ENCODE measurements at regions not wholly inside any gene's neighbourhood (a gene's known extent, or its start where the extent isn't known, plus 50 kb on each side); places are given as distances from the start of the nearest gene placed in this dataset.

- no TSS peak for BruUV-seq (replicated peaks)
- intact Hi-C loops (cut with micrococcal nuclease; ENCODE audit: unreplicated experiment) = no loop called here
Measured at GRCh38 chr16:47946092-47946491, 209.7 kb downstream of the ABCC12 start.

GRCh38 chr16:47944589-47944988, 211.2 kb downstream of the ABCC12 start:
- CTCF ChIA-PET (ENCODE audit: unreplicated experiment) = no interaction called here
- TF ChIP-seq, protein P1, sequence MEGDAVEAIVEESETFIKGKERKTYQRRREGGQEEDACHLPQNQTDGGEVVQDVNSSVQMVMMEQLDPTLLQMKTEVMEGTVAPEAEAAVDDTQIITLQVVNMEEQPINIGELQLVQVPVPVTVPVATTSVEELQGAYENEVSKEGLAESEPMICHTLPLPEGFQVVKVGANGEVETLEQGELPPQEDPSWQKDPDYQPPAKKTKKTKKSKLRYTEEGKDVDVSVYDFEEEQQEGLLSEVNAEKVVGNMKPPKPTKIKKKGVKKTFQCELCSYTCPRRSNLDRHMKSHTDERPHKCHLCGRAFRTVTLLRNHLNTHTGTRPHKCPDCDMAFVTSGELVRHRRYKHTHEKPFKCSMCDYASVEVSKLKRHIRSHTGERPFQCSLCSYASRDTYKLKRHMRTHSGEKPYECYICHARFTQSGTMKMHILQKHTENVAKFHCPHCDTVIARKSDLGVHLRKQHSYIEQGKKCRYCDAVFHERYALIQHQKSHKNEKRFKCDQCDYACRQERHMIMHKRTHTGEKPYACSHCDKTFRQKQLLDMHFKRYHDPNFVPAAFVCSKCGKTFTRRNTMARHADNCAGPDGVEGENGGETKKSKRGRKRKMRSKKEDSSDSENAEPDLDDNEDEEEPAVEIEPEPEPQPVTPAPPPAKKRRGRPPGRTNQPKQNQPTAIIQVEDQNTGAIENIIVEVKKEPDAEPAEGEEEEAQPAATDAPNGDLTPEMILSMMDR (conservative IDR thresholded peaks at IDR 0.05; ENCODE audit: low read length) = no peak
- TF ChIP-seq EZH2phosphoT487 (IDR thresholded peaks at IDR 0.05; ENCODE audit: borderline replicate concordance, low read depth, low read length) = no peak
- no peaks in the 10 kb centered on the region for H3K36me3 ChIP-seq (ENCODE audit: insufficient read depth, low read length)
- H3K4me2 ChIP-seq (ENCODE audit: low read length) = no peak overlapping the region
- H3K4me3 ChIP-seq (ENCODE audit: low read depth, low read length, poor library complexity, severe bottlenecking) = no peak overlapping the region
- H3K27ac ChIP-seq (ENCODE audit: low read depth, low read length, poor library complexity, severe bottlenecking) = no peak overlapping the region
- POLR2A ChIA-PET = no interaction called here
- H2AFZ ChIP-seq (ENCODE audit: low read length) = no peak overlapping the region
- DNase-seq (ENCODE audit: low spot score) = no peak
- BruUV-seq (replicated peaks) = no TSS peak
- no peaks in the 10 kb centered on the region for H3K79me2 ChIP-seq (ENCODE audit: insufficient read depth, low read depth, low read length)
- no peaks in the 10 kb centered on the region for H3K9me3 ChIP-seq (ENCODE audit: low read length)
- H3K4me1 ChIP-seq (ENCODE audit: insufficient read depth, low read length, poor library complexity, severe bottlenecking) = no peaks in the 10 kb centered on the region
- no peaks in the 10 kb centered on the region for H4K20me1 ChIP-seq (ENCODE audit: insufficient read depth, low read length)
- H3K9me2 ChIP-seq (ENCODE audit: insufficient read depth, low read length) = no peaks in the 10 kb centered on the region
- intact Hi-C loops (cut with micrococcal nuclease; ENCODE audit: unreplicated experiment) = no loop called here

More at GRCh38 chr16:47946092-47946491, 209.7 kb downstream of the ABCC12 start:
- no peaks in the 10 kb centered on the region for H3K36me3 ChIP-seq (ENCODE audit: insufficient read depth, low read length)
- no peaks in the 10 kb centered on the region for H4K20me1 ChIP-seq (ENCODE audit: insufficient read depth, low read length)
- no peak overlapping the region for H3K27ac ChIP-seq (ENCODE audit: low read depth, low read length, poor library complexity, severe bottlenecking)
- ChIA-PET POLR2A (no interaction called here), CTCF (ENCODE audit: unreplicated experiment) (no interaction called here)
- no peak overlapping the region for H3K4me2 ChIP-seq (ENCODE audit: low read length)
- no peak overlapping the region for H2AFZ ChIP-seq (ENCODE audit: low read length)
- DNase-seq (ENCODE audit: low spot score) = no peak
- no peaks in the 10 kb centered on the region for H3K79me2 ChIP-seq (ENCODE audit: insufficient read depth, low read depth, low read length)
- no peaks in the 10 kb centered on the region for H3K4me1 ChIP-seq (ENCODE audit: insufficient read depth, low read length, poor library complexity, severe bottlenecking)
- no peaks in the 10 kb centered on the region for H3K9me2 ChIP-seq (ENCODE audit: insufficient read depth, low read length)
- H3K4me3 ChIP-seq (ENCODE audit: low read depth, low read length, poor library complexity, severe bottlenecking) = no peak overlapping the region
- no peak for TF ChIP-seq EZH2phosphoT487 (IDR thresholded peaks at IDR 0.05; ENCODE audit: borderline replicate concordance, low read depth, low read length)
- no peaks in the 10 kb centered on the region for H3K9me3 ChIP-seq (ENCODE audit: low read length)

DNA sequence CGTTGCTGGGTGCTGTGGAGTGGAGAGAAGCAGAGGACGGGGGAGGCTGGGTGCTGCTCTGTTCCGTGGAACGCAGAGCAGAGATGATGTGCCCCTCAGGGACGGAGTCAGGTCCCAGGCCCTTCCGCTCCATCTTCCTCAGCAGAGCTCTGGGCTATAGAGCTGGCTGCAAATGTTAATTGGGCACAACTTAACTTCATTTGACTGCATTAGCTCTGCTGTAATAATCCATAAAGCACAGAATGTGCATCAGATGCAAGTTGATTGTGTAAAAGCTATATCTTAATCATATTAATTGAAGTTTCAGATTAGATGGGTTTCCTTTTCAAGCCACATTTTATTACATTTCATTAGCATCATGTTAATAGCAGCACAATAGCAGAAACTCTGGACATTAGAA, 212.6 kb downstream of the ABCC12 start:
- no TSS peak for BruUV-seq (replicated peaks)
- CTCF ChIA-PET (ENCODE audit: unreplicated experiment) = no interaction called here

More for the DNA sequence above, 212.6 kb downstream of the ABCC12 start:
- H3K9me2 ChIP-seq (ENCODE audit: insufficient read depth, low read length) = no peaks in the 10 kb centered on the region
- intact Hi-C loops (cut with micrococcal nuclease; ENCODE audit: unreplicated experiment) = no loop called here
- DNase-seq (ENCODE audit: low spot score) = no peak
- H2AFZ ChIP-seq (ENCODE audit: low read length) = no peak overlapping the region
- no peak overlapping the region for H3K4me2 ChIP-seq (ENCODE audit: low read length)
- H3K4me1 ChIP-seq (ENCODE audit: insufficient read depth, low read length, poor library complexity, severe bottlenecking) = no peaks in the 10 kb centered on the region
- H3K9me3 ChIP-seq (ENCODE audit: low read length) = no peaks in the 10 kb centered on the region
- H3K4me3 ChIP-seq (ENCODE audit: low read depth, low read length, poor library complexity, severe bottlenecking) = no peak overlapping the region
- H3K36me3 ChIP-seq (ENCODE audit: insufficient read depth, low read length) = no peaks in the 10 kb centered on the region
- TF ChIP-seq, protein P1 (conservative IDR thresholded peaks at IDR 0.05; ENCODE audit: low read length) = no peak
- TF ChIP-seq EZH2phosphoT487 (IDR thresholded peaks at IDR 0.05; ENCODE audit: borderline replicate concordance, low read depth, low read length) = no peak
- no peak overlapping the region for H3K27ac ChIP-seq (ENCODE audit: low read depth, low read length, poor library complexity, severe bottlenecking)
- H3K79me2 ChIP-seq (ENCODE audit: insufficient read depth, low read depth, low read length) = no peaks in the 10 kb centered on the region
- POLR2A ChIA-PET = no interaction called here
- H4K20me1 ChIP-seq (ENCODE audit: insufficient read depth, low read length) = no peaks in the 10 kb centered on the region

All from OCI-LY7 (cell line).